ENCODE measurements at regions not wholly inside any gene's neighbourhood (a gene's known extent, or its start where the extent isn't known, plus 50 kb on each side); places are given as distances from the start of the nearest gene placed in this dataset.

DNA sequence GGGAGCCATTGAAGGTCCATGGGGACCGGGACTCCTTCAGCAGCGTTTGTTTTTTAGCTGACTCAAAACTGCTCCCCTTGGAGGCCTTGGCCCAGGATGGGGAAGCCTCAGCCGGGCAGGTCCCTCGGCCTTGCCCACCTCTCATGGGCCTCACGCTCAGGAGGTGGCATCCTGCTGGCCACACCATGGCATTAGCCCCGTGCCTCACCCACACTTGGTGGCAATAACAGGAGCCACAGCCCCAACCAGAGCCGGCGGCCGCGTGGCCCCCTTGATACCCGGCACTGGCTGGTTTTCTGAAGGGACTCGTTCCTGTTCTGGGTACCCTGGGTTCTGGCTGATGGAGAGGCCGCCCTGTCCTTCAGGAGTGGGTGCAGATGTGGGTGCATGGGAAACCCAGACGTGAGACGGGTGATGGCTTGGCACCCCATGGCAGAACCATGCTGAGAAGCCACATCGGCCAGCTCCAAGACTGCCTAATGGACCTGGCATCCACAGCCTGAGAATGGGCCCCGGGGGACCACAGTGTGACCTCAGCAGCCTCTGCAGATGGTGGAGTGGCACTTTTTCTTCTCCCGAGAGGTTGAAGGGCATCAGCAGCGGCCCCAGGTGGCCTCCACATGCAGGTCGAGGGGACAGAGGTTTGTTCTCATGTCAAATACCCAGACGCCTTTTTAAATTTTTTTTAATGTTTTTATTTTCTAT is 49.8 kb upstream of the PPARA start:
- TF ChIP-seq ZC3H10 (CRISPR knock-in tag; IDR thresholded peaks at IDR 0.05) (no peak), ZFP30 (CRISPR knock-in tag; IDR thresholded peaks at IDR 0.05) (no peak), ZFP3 (CRISPR knock-in tag; IDR thresholded peaks at IDR 0.05) (no peak)
